ENCODE measurements at regions not wholly inside any gene's neighbourhood (a gene's known extent, or its start where the extent isn't known, plus 50 kb on each side); places are given as distances from the start of the nearest gene placed in this dataset.

DNA sequence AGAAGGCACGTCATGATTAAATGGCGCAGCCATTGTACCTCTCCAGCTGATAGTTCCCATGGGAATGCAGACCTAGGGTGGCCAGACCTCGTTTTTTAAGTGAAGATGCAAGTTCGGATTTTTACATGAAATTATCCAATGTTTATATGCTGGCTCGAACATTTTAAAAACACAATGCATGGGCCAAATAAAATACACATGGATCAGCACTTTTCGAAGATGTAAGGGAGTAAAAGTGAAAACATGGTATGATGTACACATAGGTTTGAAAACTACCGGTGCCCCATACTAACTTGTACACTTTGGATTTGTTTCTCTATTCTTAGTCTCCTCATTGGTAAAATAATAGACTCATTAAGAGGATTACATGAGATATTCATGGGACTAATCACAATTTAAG is 412.5 kb upstream of the CCNG1 start:
- TF ChIP-seq, protein P1, sequence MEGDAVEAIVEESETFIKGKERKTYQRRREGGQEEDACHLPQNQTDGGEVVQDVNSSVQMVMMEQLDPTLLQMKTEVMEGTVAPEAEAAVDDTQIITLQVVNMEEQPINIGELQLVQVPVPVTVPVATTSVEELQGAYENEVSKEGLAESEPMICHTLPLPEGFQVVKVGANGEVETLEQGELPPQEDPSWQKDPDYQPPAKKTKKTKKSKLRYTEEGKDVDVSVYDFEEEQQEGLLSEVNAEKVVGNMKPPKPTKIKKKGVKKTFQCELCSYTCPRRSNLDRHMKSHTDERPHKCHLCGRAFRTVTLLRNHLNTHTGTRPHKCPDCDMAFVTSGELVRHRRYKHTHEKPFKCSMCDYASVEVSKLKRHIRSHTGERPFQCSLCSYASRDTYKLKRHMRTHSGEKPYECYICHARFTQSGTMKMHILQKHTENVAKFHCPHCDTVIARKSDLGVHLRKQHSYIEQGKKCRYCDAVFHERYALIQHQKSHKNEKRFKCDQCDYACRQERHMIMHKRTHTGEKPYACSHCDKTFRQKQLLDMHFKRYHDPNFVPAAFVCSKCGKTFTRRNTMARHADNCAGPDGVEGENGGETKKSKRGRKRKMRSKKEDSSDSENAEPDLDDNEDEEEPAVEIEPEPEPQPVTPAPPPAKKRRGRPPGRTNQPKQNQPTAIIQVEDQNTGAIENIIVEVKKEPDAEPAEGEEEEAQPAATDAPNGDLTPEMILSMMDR (conservative IDR thresholded peaks at IDR 0.05; ENCODE audit: low read depth in 2 of 2), result no peak
- TF ChIP-seq POLR2AphosphoS5 (IDR thresholded peaks at IDR 0.05; ENCODE audit: low read depth) (no peak), REST (IDR thresholded peaks at IDR 0.05; ENCODE audit: unreplicated experiment) (no peak), CREB1 (CRISPR knock-in tag; IDR thresholded peaks at IDR 0.05; ENCODE audit: low read depth) (no peak), EZH2 (IDR thresholded peaks at IDR 0.05; ENCODE audit: low read depth, unreplicated experiment) (no peak), ZNF114 (CRISPR knock-in tag; IDR thresholded peaks at IDR 0.05) (no peak), ZNF331 (CRISPR knock-in tag; IDR thresholded peaks at IDR 0.05; ENCODE audit: low read depth) (no peak)

Measured in GM23338 (cell line).